ENCODE measurements at regions not wholly inside any gene's neighbourhood (a gene's known extent, or its start where the extent isn't known, plus 50 kb on each side); places are given as distances from the start of the nearest gene placed in this dataset.
"Not testable (repeated sequence)": the region's sequence is repeated elsewhere in the genome, so short reads cannot be mapped to it uniquely, and the experiment has no call there.

DNA sequence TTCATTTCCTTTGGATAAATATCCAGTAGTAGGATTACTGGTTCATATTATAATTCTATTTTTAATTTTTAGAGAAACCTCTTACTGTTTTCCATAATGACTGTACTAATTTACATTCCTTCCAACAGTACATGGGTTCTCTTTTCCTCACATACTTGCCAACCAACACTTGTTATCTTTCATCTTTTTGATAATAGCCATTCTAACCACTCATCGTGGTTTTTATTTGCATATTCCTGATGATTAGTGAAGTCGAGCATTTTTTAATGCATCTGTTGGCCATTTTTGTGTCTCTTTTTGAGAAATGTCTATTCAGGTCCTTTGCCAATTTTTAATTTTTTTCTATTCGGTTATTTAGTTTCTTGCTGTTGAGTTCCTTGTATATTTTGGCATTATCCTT, 457.7 kb upstream of the PDE3A start:
- ChIA-PET CTCF (no interaction called here), POLR2A (no interaction called here)
- H3K4me3 ChIP-seq (ENCODE audit: low read depth, low read length): no peak overlapping the region
- TF ChIP-seq, protein P1, sequence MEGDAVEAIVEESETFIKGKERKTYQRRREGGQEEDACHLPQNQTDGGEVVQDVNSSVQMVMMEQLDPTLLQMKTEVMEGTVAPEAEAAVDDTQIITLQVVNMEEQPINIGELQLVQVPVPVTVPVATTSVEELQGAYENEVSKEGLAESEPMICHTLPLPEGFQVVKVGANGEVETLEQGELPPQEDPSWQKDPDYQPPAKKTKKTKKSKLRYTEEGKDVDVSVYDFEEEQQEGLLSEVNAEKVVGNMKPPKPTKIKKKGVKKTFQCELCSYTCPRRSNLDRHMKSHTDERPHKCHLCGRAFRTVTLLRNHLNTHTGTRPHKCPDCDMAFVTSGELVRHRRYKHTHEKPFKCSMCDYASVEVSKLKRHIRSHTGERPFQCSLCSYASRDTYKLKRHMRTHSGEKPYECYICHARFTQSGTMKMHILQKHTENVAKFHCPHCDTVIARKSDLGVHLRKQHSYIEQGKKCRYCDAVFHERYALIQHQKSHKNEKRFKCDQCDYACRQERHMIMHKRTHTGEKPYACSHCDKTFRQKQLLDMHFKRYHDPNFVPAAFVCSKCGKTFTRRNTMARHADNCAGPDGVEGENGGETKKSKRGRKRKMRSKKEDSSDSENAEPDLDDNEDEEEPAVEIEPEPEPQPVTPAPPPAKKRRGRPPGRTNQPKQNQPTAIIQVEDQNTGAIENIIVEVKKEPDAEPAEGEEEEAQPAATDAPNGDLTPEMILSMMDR (IDR thresholded peaks at IDR 0.05; ENCODE audit: insufficient read depth, low read length, missing control alignments): no peak
- no peak for DNase-seq (ENCODE audit: low read depth, low spot score)

DNA sequence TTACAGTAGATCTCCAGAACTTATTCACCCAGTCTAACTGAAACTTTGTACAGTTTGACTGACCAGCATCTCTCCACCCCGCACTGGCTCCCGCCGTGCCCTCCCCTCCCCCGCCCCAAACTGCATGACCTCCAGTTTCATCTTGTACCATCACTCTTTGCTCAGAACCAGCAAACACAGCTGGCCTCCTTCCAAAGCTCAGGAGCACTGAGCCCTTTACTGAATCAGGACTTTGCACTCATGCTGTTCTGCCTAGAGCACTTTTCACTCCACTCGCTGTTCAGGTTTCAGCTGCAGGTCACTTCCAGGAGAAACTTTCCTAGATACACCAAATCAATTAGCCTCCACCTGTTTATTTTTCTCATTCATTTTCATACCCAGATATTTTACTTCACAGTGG, 455.3 kb upstream of the PDE3A start:
- ChIA-PET CTCF (interaction anchor here (0.8 to 2.0 kb wide), 12 partner anchors 10 to 467 kb away, joined by 3 to 13 read pairs (median 3); no protein-coding TSS in a partner anchor), POLR2A (no interaction called here)
- DNase-seq (ENCODE audit: low read depth, low spot score): no peak
- TF ChIP-seq, protein P1 (IDR thresholded peaks at IDR 0.05; ENCODE audit: insufficient read depth, low read length, missing control alignments): no peak
- H3K4me3 ChIP-seq (ENCODE audit: low read depth, low read length): no peak overlapping the region

DNA sequence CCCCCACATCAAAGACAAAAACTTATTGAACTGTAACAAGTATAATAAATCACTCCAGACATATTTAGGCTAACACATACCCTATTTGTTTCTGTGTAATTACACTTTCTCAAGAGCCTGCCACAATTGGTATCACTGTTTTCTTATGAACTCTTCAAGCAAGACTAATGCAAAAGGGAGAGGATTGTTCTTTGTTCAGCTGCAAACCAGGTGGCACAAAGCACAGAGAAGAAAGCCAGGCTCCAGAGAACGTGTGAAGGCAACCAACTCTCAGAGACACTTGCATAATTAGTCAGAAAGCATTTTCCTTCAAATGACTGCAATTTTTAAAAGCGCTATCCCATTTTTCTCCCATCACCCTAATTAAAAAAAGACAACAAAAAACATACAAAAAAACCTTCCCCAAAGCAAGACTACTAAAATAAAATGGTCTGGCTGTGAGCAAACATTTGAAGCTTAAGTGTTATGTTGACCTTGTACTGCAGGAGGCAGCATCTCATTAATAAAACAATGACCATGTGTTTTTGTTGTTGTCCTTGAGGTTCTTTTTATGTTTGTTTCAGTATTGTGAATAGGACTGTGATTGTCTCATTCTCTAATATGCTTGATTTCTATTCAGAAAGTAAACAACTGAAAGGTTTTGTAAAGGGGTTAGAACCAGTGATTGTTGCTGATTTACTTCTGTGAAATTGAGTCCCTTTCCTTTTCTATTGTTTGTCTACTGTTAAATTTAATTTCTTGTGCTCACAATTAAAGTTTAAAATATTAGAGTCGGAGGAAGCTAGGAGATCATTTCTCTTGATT, 452.7 kb upstream of the PDE3A start:
- POLR2A ChIA-PET: interaction anchor here (0.8 kb wide), 1 partner anchor 54 kb away, joined by 4 read pairs; no protein-coding TSS in a partner anchor
- CTCF ChIA-PET: interaction anchor here (0.7 to 4.3 kb wide), 35 partner anchors 9 to 472 kb away, joined by 3 to 26 read pairs (median 3); partner anchors contain the start of gene PDE3A
- no peak overlapping the region for H3K4me3 ChIP-seq (ENCODE audit: low read depth, low read length)
- DNase-seq (ENCODE audit: low read depth, low spot score): no peak
- TF ChIP-seq, protein P1 (IDR thresholded peaks at IDR 0.05; ENCODE audit: insufficient read depth, low read length, missing control alignments): peak; percentile 44

DNA sequence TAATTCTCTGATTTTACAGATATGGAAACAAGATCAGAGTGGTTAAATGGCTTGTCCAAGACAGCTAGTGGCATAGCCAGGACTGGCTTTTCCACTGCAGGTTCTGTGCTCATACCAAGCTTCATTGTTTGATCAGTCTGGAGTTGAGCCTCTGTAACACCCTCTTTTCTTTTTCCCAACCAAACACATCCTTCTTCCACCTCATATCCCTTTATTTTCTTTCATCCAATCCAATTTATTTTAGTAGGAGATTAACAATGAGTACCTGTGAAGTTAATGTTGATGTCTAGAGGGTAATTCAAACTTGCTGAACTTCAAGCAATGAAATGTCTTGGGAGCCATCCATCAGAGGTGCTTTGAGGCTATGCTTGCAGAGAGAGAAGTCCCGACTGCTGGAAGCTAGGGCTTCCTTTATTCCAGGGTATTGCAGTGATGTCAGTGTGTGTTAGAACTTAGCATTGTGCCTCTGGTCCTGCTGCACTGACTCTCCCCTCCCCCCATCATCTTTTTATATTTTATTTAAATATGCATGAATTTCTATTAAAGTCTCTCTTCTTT, 452.1 kb upstream of the PDE3A start:
- ChIA-PET POLR2A (interaction anchor here (0.8 kb wide), 1 partner anchor 53 kb away, joined by 4 read pairs; no protein-coding TSS in a partner anchor), CTCF (interaction anchor here (0.7 to 4.3 kb wide), 33 partner anchors 9 to 711 kb away, joined by 3 to 26 read pairs (median 4); partner anchors contain the start of gene PDE3A)
- H3K4me3 ChIP-seq (ENCODE audit: low read depth, low read length): no peak overlapping the region
- TF ChIP-seq, protein P1 (IDR thresholded peaks at IDR 0.05; ENCODE audit: insufficient read depth, low read length, missing control alignments): no peak
- no peak for DNase-seq (ENCODE audit: low read depth, low spot score)

DNA sequence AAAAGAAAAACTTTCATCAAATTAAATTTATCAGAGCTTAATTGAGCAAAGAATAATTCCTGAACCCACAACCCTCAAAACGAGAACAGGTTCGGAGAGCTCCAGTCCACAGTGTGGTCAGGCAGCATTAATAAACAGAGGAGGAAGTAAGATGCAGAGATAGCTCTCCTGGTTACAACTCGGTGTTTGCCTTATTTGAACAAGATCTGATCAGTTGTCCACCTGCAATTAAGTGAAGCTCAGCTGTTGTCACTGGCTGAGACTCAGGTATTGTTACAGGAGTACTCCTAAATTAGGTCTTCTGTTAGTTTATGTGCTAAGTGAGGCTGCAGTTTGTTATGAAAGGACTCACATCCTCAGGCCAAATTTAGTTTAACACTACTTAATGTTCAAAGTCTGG, 451.4 kb upstream of the PDE3A start:
- ChIA-PET CTCF (interaction anchor here (0.7 to 4.3 kb wide), 22 partner anchors 8 to 711 kb away, joined by 3 to 26 read pairs (median 6); partner anchors contain the start of gene PDE3A), POLR2A (no interaction called here)
- TF ChIP-seq, protein P1 (IDR thresholded peaks at IDR 0.05; ENCODE audit: insufficient read depth, low read length, missing control alignments): no peak
- DNase-seq (ENCODE audit: low read depth, low spot score): no peak
- no peak overlapping the region for H3K4me3 ChIP-seq (ENCODE audit: low read depth, low read length)

DNA sequence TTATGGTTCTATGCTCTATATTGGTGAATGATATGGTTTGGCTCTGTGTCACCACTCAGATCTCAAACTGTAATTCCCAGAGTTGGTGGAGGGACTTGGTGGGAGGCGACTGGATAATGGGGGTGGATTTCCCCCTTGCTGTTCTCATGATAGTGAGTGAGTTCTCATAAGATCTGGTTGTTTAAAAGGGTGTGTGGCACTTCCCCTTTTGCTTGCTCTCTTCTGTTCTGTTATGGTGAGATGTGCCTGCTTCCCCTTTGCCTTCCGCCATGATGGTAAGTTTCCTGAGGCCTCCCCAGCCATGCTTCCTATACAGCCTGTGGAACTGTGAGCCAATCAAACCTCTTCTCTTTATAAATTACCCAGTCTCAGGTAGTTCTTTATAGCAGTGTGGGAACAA, 446.6 kb upstream of the PDE3A start:
- POLR2A ChIA-PET; CTCF ChIA-PET; H3K4me3 ChIP-seq (ENCODE audit: low read depth, low read length); DNase-seq (ENCODE audit: low read depth, low spot score): not testable (repeated sequence)
